Dermis microvascular lymphatic vessel endothelial cell (primary cell): ENCODE measurements at regions not wholly inside any gene's neighbourhood (a gene's known extent, or its start where the extent isn't known, plus 50 kb on each side); places are given as distances from the start of the nearest gene placed in this dataset.

Source experiments
- DNase-seq, 2 donors: peaks; one replicate each; pipeline versions ENCODE4 v3.0.0 to v3.0.0-alpha.2; 2010; ENCODE audit warnings: low read depth in 2 of 2

DNA sequence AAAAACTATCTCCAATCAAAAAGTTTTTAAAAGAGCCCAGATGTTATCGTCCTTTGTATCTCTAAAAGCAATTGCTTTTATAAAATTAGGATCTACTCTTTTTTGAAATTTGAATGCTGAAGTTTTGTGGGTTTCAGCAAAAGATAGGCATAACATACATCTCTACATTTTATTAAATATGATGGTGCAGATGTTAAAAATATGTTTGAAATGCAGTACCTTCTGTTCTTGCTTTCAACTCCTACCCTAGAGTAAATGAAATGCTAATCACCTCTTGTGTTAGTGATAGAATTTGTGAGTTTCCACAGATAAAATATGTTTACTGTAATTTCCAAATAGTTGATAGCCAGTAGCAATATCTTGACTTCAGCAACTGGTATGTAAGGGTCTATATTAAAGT lies 95.7 kb upstream of the VPREB1 start:
- no peak for DNase-seq

DNA sequence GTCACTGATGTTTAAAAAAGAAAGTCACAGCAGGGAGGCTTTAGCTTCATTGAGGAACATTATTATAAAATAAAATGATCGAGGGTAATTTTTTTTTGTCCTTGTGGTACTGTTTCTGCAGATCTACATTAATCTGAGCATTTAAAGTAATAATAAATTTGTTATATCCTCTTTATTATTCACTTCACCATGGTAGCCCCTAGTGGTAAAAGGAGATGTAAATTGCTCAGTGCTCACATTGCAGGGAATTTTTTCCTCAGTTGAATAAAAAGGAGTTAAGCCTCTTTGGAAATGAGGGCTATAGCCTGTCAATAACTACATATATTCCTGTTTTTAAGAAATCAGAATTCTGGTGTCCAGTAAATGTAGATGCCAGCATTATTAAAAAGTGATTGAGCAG lies 99.7 kb upstream of the VPREB1 start:
- no peak for DNase-seq

DNA sequence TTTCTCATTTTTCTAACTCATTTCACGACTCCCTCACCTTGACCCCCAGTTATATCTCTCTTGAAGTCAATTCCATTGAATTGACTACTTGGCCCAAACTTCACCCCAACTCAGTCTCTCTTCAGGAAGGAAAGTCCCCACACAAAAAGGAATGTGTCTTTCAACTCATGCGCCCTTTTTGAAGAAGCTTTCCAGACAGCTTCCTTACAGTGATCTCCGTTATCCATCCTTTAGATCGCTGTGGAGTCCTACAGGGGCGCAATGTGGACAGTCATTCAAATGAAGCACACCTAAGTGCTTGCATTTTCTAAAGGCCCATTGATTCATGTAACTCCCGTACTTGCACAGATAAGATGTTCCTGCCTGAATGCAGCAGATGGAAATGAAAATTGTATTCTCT lies 101.1 kb upstream of the VPREB1 start:
- no peak for DNase-seq

DNA sequence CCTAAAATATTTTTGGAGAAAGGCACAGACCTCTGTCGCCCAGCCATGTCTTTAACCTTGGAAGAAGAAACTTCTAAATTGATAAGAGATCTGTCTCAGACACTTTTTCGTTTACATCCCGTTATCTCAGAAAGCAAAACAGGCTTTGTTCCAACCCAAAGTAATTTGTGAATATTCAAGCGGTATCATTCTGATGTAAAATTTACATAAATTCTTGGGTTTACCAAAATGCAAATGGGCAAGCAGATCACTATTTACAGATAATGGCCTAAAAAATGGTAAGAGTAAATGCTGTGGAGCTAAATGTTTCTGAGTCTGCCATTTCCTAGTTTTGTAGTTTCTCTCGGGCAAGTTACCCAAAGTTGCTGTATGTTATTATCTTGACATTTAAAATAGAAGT lies 101.9 kb upstream of the VPREB1 start:
- no peak for DNase-seq

DNA sequence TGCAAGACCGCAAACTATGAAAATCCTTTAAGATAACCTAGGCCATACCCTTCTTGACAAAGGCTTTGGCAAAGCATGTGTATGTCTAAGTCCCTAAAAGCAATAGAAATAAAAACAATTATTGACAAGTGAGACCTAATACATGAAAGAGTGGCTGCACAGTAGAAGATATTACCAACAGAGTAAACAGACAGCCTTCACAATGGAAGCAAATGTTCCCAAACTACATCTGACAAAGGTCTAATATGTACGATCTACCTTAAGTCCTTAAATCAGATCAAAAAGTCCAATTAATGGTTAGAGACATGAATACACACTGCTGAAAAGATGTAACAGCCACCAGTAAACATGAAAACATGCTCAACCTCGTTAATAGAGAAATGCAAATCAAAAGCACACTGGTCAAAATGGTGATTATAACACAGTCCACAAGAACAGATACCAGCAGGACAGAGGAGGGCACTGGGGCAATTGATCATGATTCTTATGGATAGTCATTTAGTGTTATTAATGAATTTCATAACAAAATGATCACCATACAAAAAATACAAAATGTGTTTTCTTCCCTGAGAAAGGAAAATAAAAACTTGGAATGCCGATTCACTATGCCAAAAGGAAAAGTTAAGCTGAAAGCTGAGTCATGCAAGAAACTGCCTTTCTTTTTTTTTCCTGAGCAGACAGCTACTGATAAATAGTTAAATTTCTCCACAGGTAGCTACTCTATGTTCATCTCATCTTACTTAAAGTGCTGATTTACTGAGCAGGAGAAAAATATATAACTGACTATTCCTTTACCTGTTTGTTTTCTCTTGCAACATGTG lies 102.6 kb upstream of the VPREB1 start:
- DNase-seq, result no peak

DNA sequence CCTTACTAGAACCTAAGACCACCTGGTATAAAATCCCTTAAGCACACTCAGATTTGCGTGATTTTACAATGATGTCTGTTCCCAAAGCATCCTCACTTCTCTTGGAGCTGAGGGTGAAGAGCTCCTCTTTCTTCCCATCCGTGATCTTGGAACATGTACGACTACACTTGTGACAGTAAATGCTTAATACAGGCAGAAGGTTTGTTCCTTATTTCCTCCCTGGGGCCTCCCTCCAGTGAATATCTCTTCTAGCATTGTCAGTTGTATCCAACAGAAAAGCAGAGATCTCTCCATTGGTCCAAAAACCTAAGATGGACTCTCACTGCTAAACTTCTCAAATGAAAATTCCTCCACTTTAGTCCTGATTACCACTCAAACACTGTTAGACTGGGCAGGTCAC lies 103.6 kb upstream of the VPREB1 start:
- DNase-seq, result no peak

DNA sequence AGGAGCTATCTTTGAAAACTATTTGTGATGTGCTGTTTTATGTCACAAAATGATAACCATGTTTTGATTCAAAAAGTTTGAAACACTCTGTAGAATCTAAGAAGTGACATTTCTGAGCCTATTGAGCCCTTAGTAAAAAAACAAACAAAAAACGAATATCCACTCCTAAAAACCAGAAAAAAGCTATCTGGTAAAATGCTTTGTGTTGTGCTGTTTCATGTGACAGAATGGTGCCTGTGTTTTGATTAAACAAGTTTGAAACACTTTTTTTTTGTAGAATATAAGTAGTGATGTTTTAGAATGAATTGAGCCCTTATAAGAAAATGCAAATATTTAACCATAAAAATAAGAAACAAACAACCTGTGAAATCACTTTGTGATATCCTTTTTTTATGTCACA lies 105.2 kb upstream of the VPREB1 start:
- DNase-seq, result no peak

DNA sequence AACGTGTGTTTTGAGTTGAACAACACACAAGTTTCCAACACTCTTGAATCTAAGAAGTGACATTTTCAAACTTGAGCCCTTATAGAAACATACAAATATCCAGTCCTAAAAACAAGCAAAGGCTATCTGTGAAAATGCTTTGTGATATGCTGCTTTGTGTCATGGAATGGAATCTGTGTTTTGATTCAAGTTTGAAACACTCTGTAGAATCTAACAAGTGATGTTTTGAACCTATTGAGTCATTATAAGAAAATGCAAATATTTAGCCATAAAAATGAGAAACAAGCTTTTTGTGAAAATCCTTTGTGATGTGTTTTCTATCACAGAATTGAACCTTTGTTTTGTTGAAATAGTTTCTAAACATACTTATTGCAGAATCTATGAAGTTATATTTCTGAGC lies 105.7 kb upstream of the VPREB1 start:
- DNase-seq, result no peak

DNA sequence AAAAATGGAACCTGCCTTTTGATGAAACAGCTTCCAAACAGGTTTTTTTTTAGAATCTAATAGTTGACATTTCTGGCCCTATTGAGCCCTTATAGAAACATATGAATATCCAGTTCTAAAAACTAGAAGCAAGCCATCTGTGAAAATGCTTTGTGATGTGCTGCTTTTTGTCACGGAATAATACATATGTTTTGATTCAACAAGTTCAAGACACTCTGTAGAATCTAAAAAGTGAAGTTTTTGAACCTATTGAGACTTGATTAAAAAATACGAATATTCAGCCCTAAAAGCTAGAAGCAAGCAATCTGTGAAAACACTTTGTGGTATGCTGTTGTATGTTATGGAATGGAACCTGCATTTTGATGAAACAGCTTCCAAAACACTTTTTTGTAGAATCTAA lies 106.7 kb upstream of the VPREB1 start:
- no peak for DNase-seq

DNA sequence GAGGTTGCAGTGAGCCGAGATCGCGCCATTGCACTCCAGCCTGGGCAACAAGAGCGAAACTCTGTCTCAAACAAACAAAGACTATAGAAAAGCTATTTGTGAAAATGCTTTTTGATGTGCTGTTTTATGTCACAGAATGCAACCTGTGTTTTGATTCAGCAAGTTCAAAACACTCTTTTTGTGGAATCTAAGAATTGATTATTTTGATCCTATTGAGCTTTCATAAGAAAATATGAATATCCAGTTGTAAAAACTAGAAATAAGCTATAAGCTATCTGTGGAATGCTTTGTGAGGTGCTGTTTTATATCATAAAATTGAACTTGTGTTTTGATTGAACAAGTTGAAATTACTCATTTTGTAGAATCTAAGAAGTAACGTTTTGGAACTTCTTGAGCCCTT lies 110.7 kb upstream of the VPREB1 start:
- no peak for DNase-seq

DNA sequence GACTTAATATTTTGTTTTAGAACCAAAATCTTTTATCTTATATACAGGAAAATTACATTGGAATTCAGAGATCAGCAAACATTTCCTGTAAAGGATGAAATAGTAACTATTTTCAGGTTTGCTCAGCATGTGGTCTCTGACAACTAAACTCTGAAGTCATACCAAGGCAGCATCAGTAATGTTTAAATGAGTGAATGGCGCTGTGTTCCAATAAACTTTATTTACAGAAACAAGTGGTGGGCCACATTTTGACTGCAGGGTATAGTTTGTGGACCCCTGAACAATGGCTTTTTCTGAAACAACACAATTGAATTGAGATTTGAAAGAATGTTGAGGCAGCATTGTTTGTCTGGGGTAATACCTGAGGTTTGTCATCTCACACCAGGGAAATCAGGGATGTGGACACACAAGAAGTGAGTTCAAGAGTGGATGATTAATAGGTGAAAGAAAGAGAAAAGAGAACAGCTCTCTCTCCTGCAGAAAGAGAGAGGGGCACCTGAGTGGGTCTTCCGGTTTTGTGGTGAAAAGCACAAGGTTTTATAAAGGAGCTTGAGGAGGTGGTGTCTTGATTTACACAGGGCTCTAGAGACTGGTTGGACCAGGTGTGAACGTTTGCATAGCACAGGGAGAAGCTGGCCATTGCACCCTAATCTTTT lies 113.5 kb upstream of the VPREB1 start:
- DNase-seq, result no peak

DNA sequence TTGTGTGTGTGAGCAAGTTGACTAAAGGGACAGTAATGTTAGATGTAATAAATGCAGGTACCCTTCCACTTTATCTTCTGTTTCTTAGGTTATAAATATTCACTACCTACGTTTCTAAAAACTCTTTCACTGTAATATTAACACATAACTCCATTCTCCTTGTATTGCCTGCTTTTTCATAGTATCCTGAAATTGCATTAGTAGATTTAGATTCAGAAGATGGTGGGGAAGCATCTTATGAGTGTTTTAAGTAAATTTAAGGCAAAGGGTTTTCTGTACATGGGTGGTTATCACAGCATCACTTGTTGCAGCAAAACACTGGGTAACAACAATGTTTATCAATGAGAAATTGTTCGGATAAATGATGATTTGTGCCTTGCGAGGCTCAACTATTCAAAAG lies 115.2 kb upstream of the VPREB1 start:
- no peak for DNase-seq

DNA sequence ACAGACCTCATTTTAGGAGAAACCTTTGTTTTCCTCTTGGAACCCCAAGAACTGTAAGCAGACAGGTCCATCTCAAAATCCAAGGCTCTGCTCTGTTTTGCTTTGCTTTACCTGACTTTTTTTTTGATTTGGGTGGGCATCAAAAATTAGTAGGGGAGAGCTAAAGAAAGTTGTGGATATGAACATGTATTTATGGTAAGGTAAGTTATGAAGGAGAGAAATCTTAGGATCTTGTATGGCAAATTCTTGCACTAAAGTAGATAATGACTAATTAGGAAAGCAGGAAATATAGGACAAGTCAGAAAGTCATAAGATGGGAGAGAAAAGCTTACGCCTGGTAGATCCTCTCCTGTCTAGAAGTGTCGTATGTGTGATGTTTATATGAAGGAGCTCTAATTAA lies 116.1 kb upstream of the VPREB1 start:
- DNase-seq, result no peak

DNA sequence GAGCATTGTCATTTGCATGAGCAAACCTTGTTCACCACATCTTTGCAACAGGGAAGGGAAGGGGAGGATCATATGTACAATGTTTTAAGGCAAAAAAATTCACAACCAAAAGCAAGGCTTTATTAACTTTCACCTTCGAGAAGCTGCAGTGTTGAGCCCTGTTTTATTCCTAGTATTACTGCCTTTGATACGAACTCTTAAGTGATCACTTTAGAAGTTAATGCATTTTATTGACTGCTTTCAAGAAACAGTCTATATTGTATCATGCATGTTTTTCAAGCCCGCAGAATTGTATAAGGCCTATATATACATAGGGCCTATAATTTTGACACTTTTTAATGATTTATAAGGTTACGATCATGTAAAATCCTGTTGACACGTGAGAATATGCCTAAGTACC lies 117.5 kb upstream of the VPREB1 start:
- DNase-seq, result no peak

DNA sequence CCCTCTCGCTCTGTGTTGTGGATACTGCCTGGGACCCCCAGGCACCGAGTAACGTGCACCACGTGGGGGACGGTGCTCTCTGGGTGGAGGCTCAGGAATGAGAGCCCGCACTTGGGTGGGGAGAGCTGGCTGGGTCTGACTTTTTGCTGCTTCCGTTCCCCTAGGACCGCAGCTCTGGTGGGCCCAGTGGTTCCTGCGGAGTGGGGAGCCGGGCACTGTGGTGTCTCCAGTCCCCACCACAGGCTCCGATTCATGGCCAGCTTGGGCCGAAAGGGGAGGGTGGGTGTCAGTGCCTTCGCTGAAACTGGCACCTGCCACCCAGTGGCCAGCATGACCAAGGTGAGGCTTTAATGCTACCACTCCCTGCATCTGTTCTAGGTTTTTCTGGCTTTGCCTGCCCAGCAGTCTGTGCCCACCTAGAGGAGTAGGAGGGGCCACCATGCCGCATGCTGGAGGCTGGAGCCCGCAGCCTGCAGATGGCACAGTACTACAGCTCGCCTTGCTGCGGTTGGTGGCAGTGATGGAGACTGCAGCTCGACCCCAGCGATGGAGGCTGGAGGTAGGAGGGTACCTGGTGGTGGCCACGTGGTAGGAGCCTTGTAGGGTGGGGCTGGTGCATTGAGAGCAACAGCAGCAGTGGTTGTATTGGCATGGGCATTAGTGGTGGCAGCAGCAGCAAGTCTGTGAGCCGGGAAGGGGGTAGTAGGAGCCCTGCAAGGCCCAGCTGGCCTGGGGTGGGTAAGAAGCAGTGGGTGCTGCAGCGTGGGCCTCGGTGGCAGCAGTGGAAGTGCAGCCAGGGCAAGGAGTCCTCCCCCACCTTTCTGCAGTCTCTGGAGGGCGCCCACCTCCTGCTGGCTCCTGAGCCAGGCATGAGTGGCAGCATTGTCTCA lies 118.8 kb upstream of the VPREB1 start:
- no peak for DNase-seq

DNA sequence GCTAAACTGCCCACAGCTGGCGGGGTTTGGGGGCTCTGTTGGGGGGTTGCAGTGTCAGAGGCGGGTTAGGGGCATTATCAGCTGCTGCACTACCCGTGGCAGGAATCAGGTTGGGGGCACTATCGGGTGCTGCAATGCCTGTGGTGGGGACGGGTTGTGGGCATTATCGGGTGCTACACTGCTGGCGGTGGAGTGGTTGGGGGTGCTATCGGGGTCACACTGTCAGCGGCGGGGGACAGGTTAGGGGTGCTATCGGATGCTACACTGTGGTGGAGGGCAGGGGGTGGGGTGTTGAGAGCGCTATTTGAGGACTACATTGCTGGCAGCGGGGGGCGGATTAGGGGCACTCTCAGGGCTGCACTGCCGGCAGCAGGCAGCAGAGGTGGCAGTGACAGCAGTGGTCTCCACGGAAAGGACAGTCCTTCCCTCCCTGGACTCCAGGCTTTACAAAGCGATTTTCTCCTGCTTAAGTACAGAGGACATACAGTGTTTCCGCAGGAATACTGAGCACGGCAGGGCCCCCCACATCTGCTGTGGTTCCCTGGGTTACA lies 119.5 kb upstream of the VPREB1 start:
- no peak for DNase-seq

DNA sequence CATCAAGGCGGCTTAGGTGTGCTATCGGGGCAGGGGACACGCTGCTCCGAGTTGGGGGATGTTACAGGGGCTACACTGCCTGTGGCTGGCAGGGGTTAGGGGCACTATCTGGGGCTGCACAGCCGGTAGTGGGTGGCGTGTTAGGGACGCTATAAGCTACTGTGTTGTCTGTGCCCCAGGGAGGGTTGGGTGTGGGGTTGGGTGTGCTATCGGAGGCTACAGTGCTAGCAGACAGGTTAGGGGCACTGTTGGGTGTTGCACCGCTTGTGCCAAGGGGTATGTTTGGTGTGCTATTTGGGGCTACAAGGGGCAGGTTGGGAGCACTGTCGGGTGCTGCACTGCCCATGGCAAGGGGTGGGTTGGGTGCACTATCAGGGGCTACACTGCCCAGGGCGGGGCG lies 120.2 kb upstream of the VPREB1 start:
- no peak for DNase-seq

DNA sequence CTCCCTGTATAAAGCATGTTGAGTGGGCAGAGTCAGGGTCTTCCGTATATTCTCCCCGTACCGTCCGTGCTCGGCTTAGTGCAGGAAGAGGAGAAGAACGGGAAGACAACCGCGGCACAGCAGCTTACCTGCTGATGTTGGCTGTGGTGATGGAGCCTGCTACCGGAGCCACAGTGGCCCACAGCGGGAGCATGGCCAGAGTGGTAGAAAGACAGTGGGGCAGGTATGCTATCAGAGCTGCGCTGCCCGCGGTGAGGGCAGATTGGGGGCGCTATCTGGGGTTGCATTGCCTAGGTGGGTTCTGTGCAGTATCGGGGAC lies 120.7 kb upstream of the VPREB1 start:
- no peak for DNase-seq

DNA sequence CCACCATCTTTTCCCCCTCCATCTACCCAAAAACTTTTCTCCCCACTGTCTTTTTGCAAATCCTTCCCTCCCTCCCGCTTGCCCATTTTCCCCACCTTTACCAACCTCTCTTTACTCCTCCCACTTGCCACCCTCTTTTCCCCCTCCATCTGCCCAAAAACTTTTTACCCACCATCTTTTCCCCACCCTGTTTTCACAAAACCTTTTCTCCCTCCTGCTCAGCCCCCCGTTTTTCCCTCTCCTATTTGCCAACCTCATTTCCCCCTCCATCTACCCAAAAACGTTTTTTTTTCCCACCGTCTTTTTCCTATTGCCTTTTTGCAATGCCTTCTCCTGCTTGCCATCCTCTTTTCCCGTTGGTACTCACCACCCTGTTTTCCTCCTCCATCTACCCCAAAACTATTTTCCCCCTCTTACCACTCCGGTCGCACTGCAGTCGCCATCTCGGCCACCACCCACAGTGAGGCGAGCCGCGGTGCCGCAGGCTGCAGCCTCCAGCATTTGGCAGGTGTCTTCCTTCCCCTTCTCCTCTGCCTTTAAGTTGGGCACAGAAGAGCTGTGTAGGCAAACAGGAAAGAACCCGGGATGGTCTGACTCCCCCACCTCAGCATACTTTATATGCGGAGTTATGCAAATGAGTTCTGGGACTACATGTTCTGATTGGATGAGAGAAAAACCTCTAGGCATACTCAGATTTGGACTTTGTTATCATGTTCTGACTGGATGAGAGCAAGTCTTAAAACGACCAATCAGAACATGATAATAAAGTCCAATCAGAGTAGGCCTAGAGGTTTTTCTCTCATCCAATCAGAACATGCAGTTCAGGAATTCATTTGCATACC lies 121.2 kb upstream of the VPREB1 start:
- DNase-seq, result no peak

DNA sequence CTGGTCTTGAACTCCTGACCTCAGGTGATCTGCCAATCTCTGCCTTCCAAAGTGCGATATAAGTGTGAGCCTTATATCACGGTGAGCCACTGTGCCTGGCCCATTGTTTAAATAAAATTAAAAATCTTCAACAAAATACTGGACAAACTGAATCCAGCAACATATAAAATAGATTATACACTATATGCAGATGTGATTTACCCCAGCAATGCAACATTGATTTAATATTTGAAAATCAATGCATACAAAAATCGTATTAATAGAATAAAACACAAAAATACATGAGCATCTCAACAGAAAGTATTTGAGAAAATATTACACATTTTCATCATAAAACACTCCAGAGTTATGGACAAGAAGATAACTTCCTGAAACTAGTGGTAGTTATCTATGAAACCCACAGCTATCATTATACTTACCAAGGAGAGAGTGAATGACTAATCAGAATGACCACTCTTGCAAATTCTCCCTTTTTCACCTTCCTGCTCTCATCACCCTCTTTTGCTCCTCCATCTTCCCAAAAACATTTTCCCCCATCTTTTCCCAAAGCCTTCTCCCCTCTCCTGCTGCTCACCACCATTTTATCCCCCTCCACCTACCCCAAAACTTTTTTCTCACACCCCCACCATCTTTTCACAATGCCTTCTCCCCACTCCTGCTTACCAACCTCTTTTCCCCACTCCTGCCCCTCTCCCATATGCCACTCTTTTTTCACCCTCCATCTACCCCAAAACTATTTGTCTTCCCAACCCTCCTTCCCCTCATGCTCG lies 122.1 kb upstream of the VPREB1 start:
- DNase-seq, result no peak

DNA sequence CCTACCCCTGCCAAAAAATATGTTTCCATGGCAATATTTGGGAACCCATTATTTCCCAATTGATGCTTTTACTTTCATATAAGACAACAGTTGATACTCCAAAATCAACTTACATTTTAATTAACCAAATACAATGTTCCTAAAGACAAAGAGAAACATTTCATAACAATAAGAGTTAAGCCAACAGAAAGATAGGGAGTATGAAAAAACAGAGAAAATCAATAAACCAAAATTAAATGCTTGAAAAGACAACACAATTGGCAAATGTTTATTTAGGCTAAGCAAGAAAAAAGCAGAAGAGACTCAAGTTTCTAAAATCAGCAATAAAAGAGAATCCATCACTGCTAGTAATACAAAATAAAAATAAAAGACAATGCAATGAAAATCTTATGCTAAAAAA lies 123.1 kb upstream of the VPREB1 start:
- DNase-seq, result no peak
